IMR-90 (cell line): ENCODE measurements at regions not wholly inside any gene's neighbourhood (a gene's known extent, or its start where the extent isn't known, plus 50 kb on each side); places are given as distances from the start of the nearest gene placed in this dataset.

Experiments used
- CEBPB ChIP-seq: IDR thresholded peaks from 2 replicates; pipeline ENCODE4 v1.6.1; 2012; ENCODE audit warnings: low read depth, low read length, improper control_type of control experiment
- CTCF ChIP-seq: conservative IDR thresholded peaks from 2 replicates; pipeline ENCODE4 v1.5.1; 2012; ENCODE audit warnings: mild to moderate bottlenecking, low read depth, low read length, improper control_type of control experiment
- POLR2A ChIP-seq: IDR thresholded peaks from 2 replicates; pipeline ENCODE4 v1.6.1; 2012; ENCODE audit warnings: mild to moderate bottlenecking, low read depth, low read length
- RAD21 ChIP-seq: IDR thresholded peaks from 2 replicates; pipeline ENCODE4 v1.6.1; 2012; ENCODE audit warnings: low read length, improper control_type of control experiment
- USF2 ChIP-seq: fragments of 150-350 bp; IDR thresholded peaks from 2 replicates; pipeline ENCODE4 v1.6.1; 2017; ENCODE audit warnings: mild to moderate bottlenecking, antibody characterized with exemption, low read length, low read depth

DNA sequence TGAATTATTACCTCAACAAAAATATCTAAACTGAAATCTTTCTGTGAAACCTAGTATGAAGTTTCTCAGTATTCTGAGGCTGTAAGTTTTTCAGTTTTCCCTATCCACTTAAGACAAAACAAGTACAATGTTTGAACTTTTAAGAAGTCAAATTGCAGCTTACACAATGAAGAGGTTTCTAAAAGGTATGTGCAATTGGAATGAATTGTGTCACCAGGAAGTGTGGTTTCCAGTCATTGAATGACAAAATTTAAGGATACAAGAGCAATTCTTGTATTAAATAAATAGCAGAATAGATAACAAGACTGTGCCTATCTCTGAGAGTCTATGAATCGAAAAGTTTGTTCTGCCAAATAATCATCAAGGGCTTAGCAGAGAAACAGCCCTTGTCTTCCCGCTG, 207.3 kb downstream of the ANKRD50 start:
- TF ChIP-seq RAD21 (no peak), POLR2A (no peak), CTCF (no peak), USF2 (no peak), CEBPB (no peak)
